RWPE2 (cell line): ENCODE measurements at regions not wholly inside any gene's neighbourhood (a gene's known extent, or its start where the extent isn't known, plus 50 kb on each side); places are given as distances from the start of the nearest gene placed in this dataset.

Experiments
- ATAC-seq: fragments of 200-7000 bp; cut with Tn5 transposase; 3 replicates; pipeline ENCODE4 v1.9.1; 2021; ENCODE audit warnings: low read depth
- DNase-seq: peaks from one replicate; pipeline ENCODE4 v3.0.0-alpha.2; 2020; ENCODE audit warnings: low spot score
- H3K27ac ChIP-seq: fragments of 450-650 bp; 2 replicates; pipeline ENCODE4 v1.5.1; 2017; ENCODE audit warnings: mild to moderate bottlenecking; ENCODE audit not compliant: poor library complexity, severe bottlenecking
- H3K27me3 ChIP-seq: fragments of 250-450 bp; sonication (Bioruptor Pico); 2 replicates; pipeline ENCODE4 v1.5.1; 2021; ENCODE audit warnings: mild to moderate bottlenecking, moderate library complexity; ENCODE audit not compliant: insufficient read depth, poor library complexity, severe bottlenecking
- H3K36me3 ChIP-seq: fragments of 250-450 bp; sonication (Bioruptor Pico); 2 replicates; pipeline ENCODE4 v1.5.1; 2020; ENCODE audit warnings: low read depth, mild to moderate bottlenecking, moderate library complexity
- H3K4me1 ChIP-seq: fragments of 250-450 bp; sonication (Bioruptor Pico); 2 replicates; pipeline ENCODE4 v1.5.1; 2021; ENCODE audit warnings: mild to moderate bottlenecking, moderate library complexity; ENCODE audit not compliant: insufficient read depth, poor library complexity, severe bottlenecking
- H3K4me3 ChIP-seq: fragments of 250-450 bp; sonication (Bioruptor Pico); 2 replicates; pipeline ENCODE4 v1.5.1; 2021; ENCODE audit warnings: mild to moderate bottlenecking, moderate library complexity; ENCODE audit not compliant: severe bottlenecking
- H3K9me3 ChIP-seq: fragments of 250-450 bp; sonication (Bioruptor Pico); 2 replicates; pipeline ENCODE4 v1.5.1; 2021; ENCODE audit warnings: mild to moderate bottlenecking, moderate library complexity; ENCODE audit not compliant: severe bottlenecking
- CTCF ChIP-seq: fragments of 450-650 bp; IDR thresholded peaks from one replicate; pipeline ENCODE4 v1.5.1; 2017; ENCODE audit warnings: mild to moderate bottlenecking, moderate library complexity; ENCODE audit not compliant: poor library complexity, severe bottlenecking

- H3K27ac ChIP-seq: no peak overlapping the region
- H3K27me3 ChIP-seq: no peaks in the 10 kb centered on the region
- H3K36me3 ChIP-seq: no peaks in the 10 kb centered on the region
- no peak for TF ChIP-seq CTCF
- DNase-seq (no peak), ATAC-seq (no peak)
- H3K4me1 ChIP-seq: peaks cover 6% of the 10 kb centered on the region
- no peaks in the 10 kb centered on the region for H3K9me3 ChIP-seq
- no peak overlapping the region for H3K4me3 ChIP-seq
Observed at GRCh38 chr5:71861682-71862081, 142.6 kb downstream of the CARTPT start.

GRCh38 chr5:71862087-71862486 is 143.0 kb downstream of the CARTPT start:
- no peak overlapping the region for H3K27ac ChIP-seq
- ATAC-seq (no peak), DNase-seq (no peak)
- H3K36me3 ChIP-seq: no peaks in the 10 kb centered on the region
- no peak overlapping the region for H3K4me3 ChIP-seq
- no peaks in the 10 kb centered on the region for H3K9me3 ChIP-seq
- H3K4me1 ChIP-seq: peaks cover 6% of the 10 kb centered on the region
- no peaks in the 10 kb centered on the region for H3K27me3 ChIP-seq
- no peak for TF ChIP-seq CTCF

- H3K4me3 ChIP-seq: no peak overlapping the region
- no peaks in the 10 kb centered on the region for H3K9me3 ChIP-seq
- no peaks in the 10 kb centered on the region for H3K36me3 ChIP-seq
- DNase-seq: no peak
- no peaks in the 10 kb centered on the region for H3K27me3 ChIP-seq
- H3K4me1 ChIP-seq: peaks cover 6% of the 10 kb centered on the region
- peak; percentile 13; the same call in 1 of the 3 replicates for ATAC-seq
- TF ChIP-seq CTCF: no peak
- H3K27ac ChIP-seq: no peak overlapping the region
Observed at GRCh38 chr5:71862507-71863060, 143.5 kb downstream of the CARTPT start.

- H3K27ac ChIP-seq: peak overlapping the region; percentile 9
- H3K4me3 ChIP-seq: no peak overlapping the region
- ATAC-seq (peak; percentile 98), DNase-seq (peak; percentile 74)
- peaks cover 6% of the 10 kb centered on the region for H3K4me1 ChIP-seq
- H3K27me3 ChIP-seq: no peaks in the 10 kb centered on the region
- no peaks in the 10 kb centered on the region for H3K9me3 ChIP-seq
- no peak for TF ChIP-seq CTCF
- no peaks in the 10 kb centered on the region for H3K36me3 ChIP-seq
Observed at GRCh38 chr5:71864730-71865601, 145.9 kb downstream of the CARTPT start.
